Peyer's patch (tissue), 4 donors: ENCODE measurements at regions not wholly inside any gene's neighbourhood (a gene's known extent, or its start where the extent isn't known, plus 50 kb on each side); places are given as distances from the start of the nearest gene placed in this dataset.

Experiments used
- DNase-seq, 3 donors: peaks; one replicate each; pipeline ENCODE4 v3.0.0-alpha.2; 2017 to 2019
- H3K27ac ChIP-seq, 4 donors: fragments of 200-600 bp; sonication (generic); one replicate each; pipeline ENCODE4 v1.5.1; 2016 to 2019
- H3K27me3 ChIP-seq, 2 donors: fragments of 200-600 bp; sonication (generic); one replicate each; pipeline ENCODE4 v1.5.1; 2019
- H3K36me3 ChIP-seq, 3 donors: fragments of 200-600 bp; sonication (generic); one replicate each; pipeline ENCODE4 v1.5.1; 2016 to 2019
- H3K4me1 ChIP-seq, 4 donors: fragments of 200-600 bp; sonication (generic); one replicate each; pipeline ENCODE4 v1.5.1; 2016 to 2019
- H3K4me3 ChIP-seq, 4 donors: fragments of 200-600 bp; sonication (generic); 1 replicate in 3 of 4; 2 replicates in 1 of 4; pipeline ENCODE4 v1.5.1; 2016 to 2019; ENCODE audit warnings: mild to moderate bottlenecking in 1 of 4
- H3K9me3 ChIP-seq, 4 donors: fragments of 200-600 bp; sonication (generic); one replicate each; pipeline ENCODE4 v1.5.1; 2016 to 2019; ENCODE audit warnings: mild to moderate bottlenecking in 1 of 4
- CTCF ChIP-seq, 6 experiments: fragments of 450-650 bp in 4 of 6; fragments of 200-600 bp in 2 of 6; sonication (generic) in 1 of 6; IDR thresholded peaks; one replicate each; pipeline ENCODE4 v1.5.1; 2017 to 2019; ENCODE audit warnings: antibody characterized with exemption in 6 of 6, mild to moderate bottlenecking in 3 of 6, moderate library complexity in 1 of 6
- POLR2A ChIP-seq, 2 donors: fragments of 450-650 bp; IDR thresholded peaks; one replicate each; pipeline ENCODE4 v1.5.1; 2017; ENCODE audit warnings: antibody characterized with exemption in 2 of 2, mild to moderate bottlenecking in 2 of 2, moderate library complexity in 2 of 2

DNA sequence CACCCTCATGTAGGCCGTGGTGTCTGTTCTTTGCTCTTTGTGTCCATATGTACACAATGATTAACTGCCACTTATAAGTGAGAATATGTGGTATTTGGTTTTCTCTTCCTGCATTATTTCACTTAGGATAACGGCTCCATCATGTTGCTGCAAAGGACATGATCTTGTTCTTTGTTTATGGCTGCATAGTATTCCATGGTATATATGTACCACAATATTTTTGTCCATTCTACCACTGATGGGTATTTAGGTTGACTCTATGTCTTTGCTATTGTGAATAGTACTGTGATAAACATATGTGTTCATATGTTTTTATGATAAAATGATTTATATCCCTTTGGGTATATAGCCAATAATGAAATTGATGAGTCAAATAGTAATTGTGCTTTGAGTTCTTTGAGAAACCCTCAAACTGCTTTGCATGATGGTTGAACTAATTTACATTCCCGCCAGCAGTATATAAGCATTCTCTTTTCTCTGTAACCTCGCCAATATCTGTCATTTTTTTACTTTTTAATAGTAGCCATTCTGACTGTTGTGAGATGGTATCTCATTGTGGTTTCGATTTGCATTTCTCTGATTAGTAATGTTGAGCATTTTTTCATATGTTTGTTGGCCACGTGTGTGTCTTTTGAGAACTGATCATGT is 174.4 kb upstream of the NT5E start:
- Histone ChIP-seq H3K27ac (no peak overlapping the region), H3K4me1 (no peaks in the 10 kb centered on the region), H3K4me3 (no peak overlapping the region), H3K27me3 (no peaks in the 10 kb centered on the region), H3K36me3 (no peaks in the 10 kb centered on the region), H3K9me3 (no peaks in the 10 kb centered on the region)
- DNase-seq, result no peak
- no peak for TF ChIP-seq POLR2A (IDR thresholded peaks at IDR 0.05)

DNA sequence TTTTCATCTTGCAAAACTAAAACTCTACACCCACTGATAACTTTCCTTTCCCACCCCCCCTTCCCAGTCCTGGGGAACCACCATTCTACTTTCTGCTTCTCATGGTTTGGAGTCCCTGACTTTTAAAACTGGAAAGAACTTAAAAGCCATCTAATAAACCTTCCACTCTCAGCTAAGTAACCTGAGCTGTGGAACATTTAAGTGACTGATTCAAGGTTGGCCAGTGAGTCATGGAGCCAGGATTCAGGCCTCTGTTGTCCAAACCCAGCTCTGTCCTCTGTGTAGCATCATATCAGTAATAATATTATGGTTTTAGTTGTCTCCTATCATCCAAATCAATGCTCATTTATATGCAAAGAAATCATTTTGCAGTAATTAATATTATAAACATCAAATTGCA is 176.0 kb upstream of the NT5E start:
- Histone ChIP-seq H3K9me3 (no peaks in the 10 kb centered on the region), H3K36me3 (no peaks in the 10 kb centered on the region), H3K4me3 (no peak overlapping the region), H3K27me3 (no peaks in the 10 kb centered on the region), H3K27ac (no peak overlapping the region), H3K4me1 (no peaks in the 10 kb centered on the region)
- DNase-seq, result no peak
- no peak for TF ChIP-seq CTCF (IDR thresholded peaks at IDR 0.05)
- no peak for TF ChIP-seq POLR2A (IDR thresholded peaks at IDR 0.05)

DNA sequence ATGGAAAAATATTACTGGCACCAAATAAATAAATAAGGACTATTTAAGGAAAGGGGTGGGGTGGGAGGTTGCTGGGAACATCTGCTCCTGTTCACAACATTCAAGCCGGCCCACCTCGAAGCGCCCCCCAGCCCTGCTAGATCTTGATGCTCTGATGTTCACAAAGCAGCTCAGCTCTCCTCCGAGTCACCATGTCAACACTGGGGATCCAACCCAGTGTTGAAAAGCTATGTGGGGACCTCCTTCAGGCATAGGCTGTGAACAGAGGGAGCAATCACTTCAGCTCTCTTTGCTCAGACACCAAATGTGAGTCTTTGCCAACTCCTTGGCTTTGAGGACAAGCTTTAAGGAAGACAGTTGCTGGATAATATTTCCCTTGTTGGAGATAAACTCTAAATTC is 176.8 kb upstream of the NT5E start:
- no peak overlapping the region for H3K4me3 ChIP-seq
- H3K27me3 ChIP-seq, result no peaks in the 10 kb centered on the region
- no peak for TF ChIP-seq CTCF (IDR thresholded peaks at IDR 0.05)
- TF ChIP-seq POLR2A (IDR thresholded peaks at IDR 0.05), result no peak
- H3K4me1 ChIP-seq, result no peaks in the 10 kb centered on the region
- DNase-seq, result no peak
- H3K9me3 ChIP-seq, result no peaks in the 10 kb centered on the region
- H3K36me3 ChIP-seq, result no peaks in the 10 kb centered on the region
- no peak overlapping the region for H3K27ac ChIP-seq

DNA sequence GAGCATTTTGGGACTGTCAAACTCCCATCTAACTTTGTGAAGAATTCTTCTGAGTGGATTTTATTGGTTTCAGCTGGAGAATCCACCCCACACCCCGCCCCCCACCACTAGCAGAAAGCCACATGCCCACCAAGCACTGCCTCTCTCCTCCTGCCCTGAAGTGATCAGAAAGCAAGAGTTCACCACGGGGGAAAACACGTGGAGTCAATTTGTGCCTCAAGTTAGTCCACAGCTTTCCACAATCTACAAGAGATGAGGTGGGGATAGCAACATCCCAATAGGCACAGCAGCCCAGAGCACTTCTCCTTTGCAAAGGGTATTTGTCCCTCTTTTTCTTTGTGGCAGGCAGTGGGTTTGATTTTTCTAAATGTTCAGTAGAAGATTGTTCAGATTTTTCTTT is 177.3 kb upstream of the NT5E start:
- no peaks in the 10 kb centered on the region for H3K9me3 ChIP-seq
- H3K36me3 ChIP-seq, result no peaks in the 10 kb centered on the region
- H3K27me3 ChIP-seq, result no peaks in the 10 kb centered on the region
- H3K4me3 ChIP-seq, result no peak overlapping the region
- no peak overlapping the region for H3K27ac ChIP-seq
- H3K4me1 ChIP-seq, result no peaks in the 10 kb centered on the region
- TF ChIP-seq POLR2A (IDR thresholded peaks at IDR 0.05) (no peak), CTCF (IDR thresholded peaks at IDR 0.05) (no peak)
- no peak for DNase-seq

DNA sequence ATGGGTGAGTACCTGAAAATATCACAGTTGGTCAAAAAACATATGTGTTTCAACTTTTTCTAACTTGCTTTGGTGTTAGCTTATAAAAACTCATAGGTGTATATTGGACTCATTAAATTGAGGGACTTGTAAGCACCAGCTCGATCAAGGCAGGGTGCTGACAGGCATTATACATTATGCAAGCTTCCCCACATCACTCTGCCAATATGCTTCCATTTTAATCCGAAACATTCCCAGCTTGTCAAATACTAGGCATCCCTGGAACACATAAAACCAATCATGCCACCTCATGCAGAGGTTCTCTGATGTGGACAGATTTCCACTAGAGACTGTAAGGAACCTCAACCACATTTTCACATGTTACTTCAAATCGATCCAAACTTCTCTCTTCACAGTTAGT is 187.3 kb upstream of the NT5E start:
- H3K27ac ChIP-seq, result no peak overlapping the region
- no peak for DNase-seq
- H3K27me3 ChIP-seq, result no peaks in the 10 kb centered on the region
- H3K4me1 ChIP-seq, result no peaks in the 10 kb centered on the region
- H3K9me3 ChIP-seq, result no peaks in the 10 kb centered on the region
- no peak for TF ChIP-seq POLR2A (IDR thresholded peaks at IDR 0.05)
- no peak for TF ChIP-seq CTCF (IDR thresholded peaks at IDR 0.05)
- H3K36me3 ChIP-seq, result no peaks in the 10 kb centered on the region
- H3K4me3 ChIP-seq, result no peak overlapping the region

DNA sequence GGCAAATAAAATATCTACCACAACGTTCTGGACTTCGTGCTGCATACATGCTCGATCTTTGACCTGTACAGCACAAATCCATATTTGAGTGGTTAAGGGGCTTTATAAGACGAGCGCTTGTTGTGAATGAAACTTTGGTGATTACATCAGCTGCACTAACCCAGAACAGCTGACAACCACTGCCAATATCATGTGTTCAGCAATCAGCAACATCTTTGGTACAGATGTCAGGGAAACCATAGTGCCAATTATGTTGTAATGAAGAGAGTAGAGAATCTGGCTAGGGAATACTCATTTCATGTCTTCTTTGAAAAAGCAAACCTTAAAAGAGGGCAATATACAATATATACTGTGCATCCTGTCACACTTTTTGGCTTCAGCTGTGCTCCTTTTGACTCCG is 188.6 kb upstream of the NT5E start:
- Histone ChIP-seq H3K4me1 (no peaks in the 10 kb centered on the region), H3K4me3 (no peak overlapping the region), H3K27me3 (no peaks in the 10 kb centered on the region), H3K36me3 (no peaks in the 10 kb centered on the region), H3K27ac (no peak overlapping the region), H3K9me3 (no peaks in the 10 kb centered on the region)
- DNase-seq, result no peak
- no peak for TF ChIP-seq CTCF (IDR thresholded peaks at IDR 0.05)
- TF ChIP-seq POLR2A (IDR thresholded peaks at IDR 0.05), result no peak
